IMR-90 (cell line): ENCODE measurements at regions not wholly inside any gene's neighbourhood (a gene's known extent, or its start where the extent isn't known, plus 50 kb on each side); places are given as distances from the start of the nearest gene placed in this dataset.

ENCODE experiments used
- CEBPB ChIP-seq: IDR thresholded peaks from 2 replicates; pipeline ENCODE4 v1.6.1; 2012; ENCODE audit warnings: low read depth, low read length, improper control_type of control experiment
- FOS ChIP-seq: fragments of 150-350 bp; IDR thresholded peaks from 2 replicates; pipeline ENCODE4 v1.6.1; 2016; ENCODE audit warnings: low read depth, low read length
- TF ChIP-seq, protein P1 (sequence below): conservative IDR thresholded peaks from 2 replicates; pipeline ENCODE4 v1.5.1; 2012; ENCODE audit warnings: mild to moderate bottlenecking, low read depth, low read length, improper control_type of control experiment

DNA sequence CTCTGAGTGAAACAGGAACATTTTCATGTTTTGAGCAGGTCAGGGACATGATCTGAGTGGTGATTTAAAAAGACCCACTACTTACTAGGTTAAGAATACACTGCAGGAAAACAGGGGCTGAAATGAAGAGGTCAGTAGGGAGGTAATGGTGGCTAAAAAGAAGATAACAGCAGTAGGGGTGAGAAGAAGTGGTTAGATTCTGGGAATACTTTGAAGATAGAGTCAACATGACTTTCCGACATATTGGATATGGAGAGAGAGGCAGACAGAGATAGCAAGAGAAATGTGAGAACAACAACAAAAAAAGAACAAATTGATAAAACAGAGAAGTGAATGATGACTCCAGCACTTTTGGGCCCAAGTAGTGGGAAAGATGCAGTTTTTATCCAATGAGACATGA is 168.0 kb downstream of the ALX1 start:
- TF ChIP-seq, protein P1, sequence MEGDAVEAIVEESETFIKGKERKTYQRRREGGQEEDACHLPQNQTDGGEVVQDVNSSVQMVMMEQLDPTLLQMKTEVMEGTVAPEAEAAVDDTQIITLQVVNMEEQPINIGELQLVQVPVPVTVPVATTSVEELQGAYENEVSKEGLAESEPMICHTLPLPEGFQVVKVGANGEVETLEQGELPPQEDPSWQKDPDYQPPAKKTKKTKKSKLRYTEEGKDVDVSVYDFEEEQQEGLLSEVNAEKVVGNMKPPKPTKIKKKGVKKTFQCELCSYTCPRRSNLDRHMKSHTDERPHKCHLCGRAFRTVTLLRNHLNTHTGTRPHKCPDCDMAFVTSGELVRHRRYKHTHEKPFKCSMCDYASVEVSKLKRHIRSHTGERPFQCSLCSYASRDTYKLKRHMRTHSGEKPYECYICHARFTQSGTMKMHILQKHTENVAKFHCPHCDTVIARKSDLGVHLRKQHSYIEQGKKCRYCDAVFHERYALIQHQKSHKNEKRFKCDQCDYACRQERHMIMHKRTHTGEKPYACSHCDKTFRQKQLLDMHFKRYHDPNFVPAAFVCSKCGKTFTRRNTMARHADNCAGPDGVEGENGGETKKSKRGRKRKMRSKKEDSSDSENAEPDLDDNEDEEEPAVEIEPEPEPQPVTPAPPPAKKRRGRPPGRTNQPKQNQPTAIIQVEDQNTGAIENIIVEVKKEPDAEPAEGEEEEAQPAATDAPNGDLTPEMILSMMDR = no peak
- TF ChIP-seq FOS (no peak), CEBPB (no peak)
